ENCODE measurements at regions not wholly inside any gene's neighbourhood (a gene's known extent, or its start where the extent isn't known, plus 50 kb on each side); places are given as distances from the start of the nearest gene placed in this dataset.

- TF ChIP-seq CTCF (IDR thresholded peaks at IDR 0.05) (no peak), POLR2A (IDR thresholded peaks at IDR 0.05) (no peak)
Measured at GRCh38 chr12:123100450-123100849, 50.4 kb downstream of the PITPNM2 start.
